Neural progenitor cell (in vitro differentiated cells): ENCODE measurements at regions not wholly inside any gene's neighbourhood (a gene's known extent, or its start where the extent isn't known, plus 50 kb on each side); places are given as distances from the start of the nearest gene placed in this dataset.

Experiments
- DNase-seq: peaks from one replicate; pipeline ENCODE4 v3.0.0-alpha.2; 2016; ENCODE audit warnings: low spot score
- H2AFZ ChIP-seq: fragments of 200-600 bp; sonication (generic); replicated peaks from 2 replicates; pipeline ENCODE4 v1.6.1; 2016; ENCODE audit warnings: antibody characterized with exemption
- H3F3A ChIP-seq: fragments of 200-600 bp; sonication (generic); 2 replicates; pipeline ENCODE4 v1.6.1; 2016; ENCODE audit warnings: antibody characterized with exemption, low read depth
- H3K27ac ChIP-seq: fragments of 200-600 bp; sonication (generic); 2 replicates; pipeline ENCODE4 v1.5.1; 2016; ENCODE audit warnings: mild to moderate bottlenecking
- H3K27me3 ChIP-seq: fragments of 200-600 bp; sonication (generic); 2 replicates; pipeline ENCODE4 v1.6.1; 2016; ENCODE audit warnings: mild to moderate bottlenecking, moderate library complexity
- H3K36me3 ChIP-seq: fragments of 200-600 bp; sonication (generic); 2 replicates; pipeline ENCODE4 v1.5.1; 2016
- H3K4me1 ChIP-seq: fragments of 200-600 bp; sonication (generic); 2 replicates; pipeline ENCODE4 v1.6.1; 2016; ENCODE audit warnings: mixed run types
- H3K4me2 ChIP-seq: fragments of 200-600 bp; sonication (generic); 2 replicates; pipeline ENCODE4 v1.6.1; 2016
- H3K4me3 ChIP-seq: fragments of 200-600 bp; sonication (generic); 2 replicates; pipeline ENCODE4 v1.5.1; 2016
- H3K79me2 ChIP-seq: fragments of 200-600 bp; sonication (generic); 2 replicates; pipeline ENCODE4 v1.6.1; 2016; ENCODE audit warnings: low read depth
- H3K9ac ChIP-seq: fragments of 200-600 bp; sonication (generic); 2 replicates; pipeline ENCODE4 v1.6.1; 2016
- H3K9me3 ChIP-seq: fragments of 200-600 bp; sonication (generic); 2 replicates; pipeline ENCODE4 v1.5.1; 2016; ENCODE audit warnings: low read depth
- H4K20me1 ChIP-seq: fragments of 200-600 bp; sonication (generic); 2 replicates; pipeline ENCODE4 v1.6.1; 2016; ENCODE audit warnings: low read depth
- H3K27ac Mint-ChIP-seq: 3 replicates; pipeline ENCODE4 v1.8.0; 2021; ENCODE audit warnings: mixed read lengths
- H3K27me3 Mint-ChIP-seq: 2 replicates; pipeline ENCODE4 v1.8.0; 2022; ENCODE audit warnings: low read depth, mild to moderate bottlenecking, inconsistent platforms, moderate library complexity, mixed read lengths; ENCODE audit not compliant: insufficient read depth
- H3K36me3 Mint-ChIP-seq: 3 replicates; pipeline ENCODE4 v1.8.0; 2021; ENCODE audit warnings: mixed read lengths
- H3K4me1 Mint-ChIP-seq: 3 replicates; pipeline ENCODE4 v1.8.0; 2021; ENCODE audit warnings: mixed read lengths
- H3K4me3 Mint-ChIP-seq: 3 replicates; pipeline ENCODE4 v1.8.0; 2021; ENCODE audit warnings: mild to moderate bottlenecking, moderate library complexity, mixed read lengths
- H3K9me3 Mint-ChIP-seq: 3 replicates; pipeline ENCODE4 v1.8.0; 2020; ENCODE audit warnings: mixed read lengths
- CTCF ChIP-seq: fragments of 200-600 bp; sonication (generic); IDR thresholded peaks from 2 replicates; pipeline ENCODE4 v1.5.1; 2017; ENCODE audit warnings: antibody characterized with exemption, mild to moderate bottlenecking
- EZH2 ChIP-seq: fragments of 200-600 bp; sonication (generic); IDR thresholded peaks from 2 replicates; pipeline ENCODE4 v1.6.1; 2017; ENCODE audit warnings: antibody characterized with exemption, mild to moderate bottlenecking, moderate library complexity
- EZH2phosphoT487 ChIP-seq: fragments of 200-600 bp; sonication (generic); IDR thresholded peaks from 2 replicates; pipeline ENCODE4 v1.6.1; 2017; ENCODE audit warnings: antibody characterized with exemption

- TF ChIP-seq EZH2 (no peak), CTCF (no peak), EZH2phosphoT487 (no peak)
- DNase-seq, result no peak
Observed at GRCh38 chr9:91073811-91074771, 272.5 kb downstream of the SYK start.

GRCh38 chr9:91074866-91075265 lies 273.2 kb downstream of the SYK start:
- Mint-ChIP-seq H3K4me1 (peaks cover 10% of the 10 kb centered on the region), H3K4me3 (no peak overlapping the region), H3K36me3 (no peaks in the 10 kb centered on the region), H3K27ac (no peak overlapping the region), H3K9me3 (no peaks in the 10 kb centered on the region), H3K27me3 (peaks cover 7% of the 10 kb centered on the region)
- no peak overlapping the region for H3K4me3 ChIP-seq
- H3K79me2 ChIP-seq, result no peaks in the 10 kb centered on the region
- TF ChIP-seq EZH2phosphoT487 (no peak), CTCF (no peak)
- no peak overlapping the region for H3K9ac ChIP-seq
- no peaks in the 10 kb centered on the region for H3K36me3 ChIP-seq
- H3K4me1 ChIP-seq, result no peaks in the 10 kb centered on the region
- no peak overlapping the region for H3K4me2 ChIP-seq
- H3K9me3 ChIP-seq, result no peaks in the 10 kb centered on the region
- no peak for DNase-seq
- no peak overlapping the region for H3K27ac ChIP-seq
- H2AFZ ChIP-seq, result no peak overlapping the region
- H4K20me1 ChIP-seq, result no peaks in the 10 kb centered on the region
- no peaks in the 10 kb centered on the region for H3K27me3 ChIP-seq
- no peaks in the 10 kb centered on the region for H3F3A ChIP-seq

More at GRCh38 chr9:91073811-91074771, 272.5 kb downstream of the SYK start:
- H3K9ac ChIP-seq, result no peak overlapping the region
- no peaks in the 10 kb centered on the region for H4K20me1 ChIP-seq
- H2AFZ ChIP-seq, result no peak overlapping the region
- no peak overlapping the region for H3K4me3 ChIP-seq
- no peaks in the 10 kb centered on the region for H3K27me3 ChIP-seq
- H3K4me1 ChIP-seq, result no peaks in the 10 kb centered on the region
- no peak overlapping the region for H3K4me2 ChIP-seq
- Mint-ChIP-seq H3K27me3 (peaks cover 7% of the 10 kb centered on the region), H3K4me1 (peaks cover 10% of the 10 kb centered on the region), H3K4me3 (no peak overlapping the region), H3K9me3 (peaks cover 2% of the 10 kb centered on the region), H3K36me3 (no peaks in the 10 kb centered on the region), H3K27ac (no peak overlapping the region)
- H3K9me3 ChIP-seq, result no peaks in the 10 kb centered on the region
- H3K79me2 ChIP-seq, result no peaks in the 10 kb centered on the region
- H3K27ac ChIP-seq, result no peak overlapping the region
- H3F3A ChIP-seq, result no peaks in the 10 kb centered on the region
- no peaks in the 10 kb centered on the region for H3K36me3 ChIP-seq

GRCh38 chr9:91075279-91075678 lies 273.7 kb downstream of the SYK start:
- H3K27ac Mint-ChIP-seq, result no peak overlapping the region
- TF ChIP-seq CTCF, result no peak
- TF ChIP-seq EZH2phosphoT487, result no peak
- no peak for TF ChIP-seq EZH2

More at GRCh38 chr9:91075279-91075678, 273.7 kb downstream of the SYK start:
- no peaks in the 10 kb centered on the region for H3K79me2 ChIP-seq
- Mint-ChIP-seq H3K36me3 (no peaks in the 10 kb centered on the region), H3K4me3 (no peak overlapping the region), H3K27me3 (peaks cover 7% of the 10 kb centered on the region), H3K9me3 (no peaks in the 10 kb centered on the region), H3K4me1 (peaks cover 10% of the 10 kb centered on the region)
- no peak overlapping the region for H3K4me3 ChIP-seq
- no peaks in the 10 kb centered on the region for H3K9me3 ChIP-seq
- no peak overlapping the region for H3K4me2 ChIP-seq
- no peaks in the 10 kb centered on the region for H3K4me1 ChIP-seq
- H4K20me1 ChIP-seq, result no peaks in the 10 kb centered on the region
- H3K27ac ChIP-seq, result no peak overlapping the region
- H2AFZ ChIP-seq, result no peak overlapping the region
- no peaks in the 10 kb centered on the region for H3K27me3 ChIP-seq
- H3K9ac ChIP-seq, result no peak overlapping the region
- no peaks in the 10 kb centered on the region for H3F3A ChIP-seq
- no peak for DNase-seq
- H3K36me3 ChIP-seq, result no peaks in the 10 kb centered on the region
